Mesendoderm (in vitro differentiated cells): ENCODE measurements at regions not wholly inside any gene's neighbourhood (a gene's known extent, or its start where the extent isn't known, plus 50 kb on each side); places are given as distances from the start of the nearest gene placed in this dataset.

Experiments
- DNase-seq: peaks from one replicate; pipeline ENCODE4 v3.0.0; 2013
- H2AK5ac ChIP-seq: 2 replicates; pipeline ENCODE4 v1.6.1; 2013; ENCODE audit warnings: low read length, inconsistent platforms
- H2BK120ac ChIP-seq: 2 replicates; pipeline ENCODE4 v1.6.1; 2013; ENCODE audit warnings: low read depth, mild to moderate bottlenecking, low read length, moderate library complexity, mixed read lengths
- H2BK15ac ChIP-seq: replicated peaks from 2 replicates; pipeline ENCODE4 v1.6.1; 2013; ENCODE audit warnings: low read depth, mild to moderate bottlenecking, moderate library complexity
- H2BK5ac ChIP-seq: 2 replicates; pipeline ENCODE4 v1.6.1; 2013; ENCODE audit warnings: low read length, inconsistent platforms
- H3K18ac ChIP-seq: 2 replicates; pipeline ENCODE4 v1.6.1; 2013; ENCODE audit warnings: mild to moderate bottlenecking, low read length, mixed read lengths
- H3K23ac ChIP-seq: one replicate; pipeline ENCODE4 v1.6.1; 2013; ENCODE audit warnings: low read length
- H3K27ac ChIP-seq: 2 replicates; pipeline ENCODE4 v1.5.1; 2013; ENCODE audit warnings: low read depth, mild to moderate bottlenecking, inconsistent platforms, low read length, moderate library complexity
- H3K27me3 ChIP-seq: 2 replicates; pipeline ENCODE4 v1.6.1; 2013; ENCODE audit warnings: low read length, control low read depth, mild to moderate bottlenecking, inconsistent platforms; ENCODE audit not compliant: insufficient read depth, poor library complexity
- H3K36me3 ChIP-seq: 2 replicates; pipeline ENCODE4 v1.6.1; 2013; ENCODE audit warnings: low read length, inconsistent platforms; ENCODE audit not compliant: control insufficient read depth, insufficient read depth
- H3K4ac ChIP-seq: one replicate; pipeline ENCODE4 v1.6.1; 2013; ENCODE audit warnings: low read depth, mild to moderate bottlenecking, low read length, moderate library complexity
- H3K4me1 ChIP-seq: 2 replicates; pipeline ENCODE4 v1.6.1; 2013; ENCODE audit warnings: low read depth, low read length, inconsistent platforms; ENCODE audit not compliant: control insufficient read depth
- H3K4me2 ChIP-seq: 2 replicates; pipeline ENCODE4 v1.6.1; 2013; ENCODE audit warnings: low read length
- H3K4me3 ChIP-seq: 2 replicates; pipeline ENCODE4 v1.5.1; 2013; ENCODE audit warnings: mild to moderate bottlenecking, low read length
- H3K56ac ChIP-seq: one replicate; pipeline ENCODE4 v1.6.1; 2013; ENCODE audit warnings: low read length
- H3K79me1 ChIP-seq: 2 replicates; pipeline ENCODE4 v1.6.1; 2013; ENCODE audit warnings: low read length, inconsistent platforms
- H3K79me2 ChIP-seq: 2 replicates; pipeline ENCODE4 v1.6.1; 2013; ENCODE audit warnings: mild to moderate bottlenecking, low read length; ENCODE audit not compliant: control insufficient read depth, insufficient read depth
- H3K9ac ChIP-seq: 2 replicates; pipeline ENCODE4 v1.6.1; 2013; ENCODE audit warnings: low read length, inconsistent platforms
- H4K5ac ChIP-seq: one replicate; pipeline ENCODE4 v1.6.1; 2013; ENCODE audit warnings: low read length
- H4K8ac ChIP-seq: one replicate; pipeline ENCODE4 v1.6.1; 2013; ENCODE audit warnings: low read depth, mild to moderate bottlenecking, control low read depth, low read length, moderate library complexity
- WGBS: extraction: QIAGEN DNeasy Blood & Tissue Kit; methylation state at CpG from one replicate; pipeline ENCODE4 v1.1.7; 2013; ENCODE audit warnings: low lambda C conversion rate, missing lambda C conversion rate; ENCODE audit not compliant: insufficient coverage; ENCODE audit errors: extremely low coverage; 5-methylcytosine and 5-hydroxymethylcytosine counted together

DNA sequence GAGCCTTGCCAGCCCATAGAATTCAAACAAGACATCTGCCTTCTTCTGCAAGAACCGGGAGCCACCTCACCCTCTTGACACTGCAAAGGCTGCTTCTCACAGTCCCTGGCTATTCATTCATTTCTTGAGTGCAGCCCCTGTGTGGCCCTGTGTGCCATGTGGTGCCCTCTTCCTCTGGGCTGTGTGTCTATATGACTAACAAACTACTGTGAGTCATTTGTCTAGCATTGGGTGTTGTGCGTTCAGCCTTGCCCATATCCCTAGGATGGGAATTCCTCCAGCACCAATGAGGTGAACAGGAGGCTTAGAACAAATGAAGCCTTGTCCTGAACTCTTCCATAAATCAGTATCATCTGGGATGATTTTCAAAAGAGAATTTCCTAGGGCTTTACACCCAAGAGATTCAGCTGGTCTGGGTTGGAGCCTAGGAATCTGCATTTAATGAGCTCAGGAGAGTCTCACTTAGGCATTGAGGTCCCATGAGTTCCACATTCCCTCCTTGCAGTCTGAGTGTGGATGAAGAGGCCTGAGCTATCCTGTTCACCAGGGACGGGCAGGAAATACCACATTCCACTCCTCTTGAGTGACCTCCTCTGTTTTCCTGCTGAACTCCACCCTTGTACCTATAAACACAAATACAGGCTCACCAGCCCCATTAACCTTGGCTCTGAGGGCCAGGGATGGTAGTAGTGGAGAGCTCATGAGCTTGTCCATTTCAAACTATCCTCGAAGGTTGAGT lies 308.7 kb upstream of the N4BP1 start:
- no peak overlapping the region for H2BK15ac ChIP-seq
- H3K4me1 ChIP-seq = no peaks in the 10 kb centered on the region
- H2BK120ac ChIP-seq = no peak overlapping the region
- H3K4me2 ChIP-seq = no peak overlapping the region
- no peak overlapping the region for H3K4ac ChIP-seq
- no peak overlapping the region for H2AK5ac ChIP-seq
- H3K36me3 ChIP-seq = no peaks in the 10 kb centered on the region
- WGBS = no CpG with 5 or more reads among the region's 4 CpGs
- no peak overlapping the region for H3K23ac ChIP-seq
- no peak overlapping the region for H4K5ac ChIP-seq
- no peak overlapping the region for H3K4me3 ChIP-seq
- H4K8ac ChIP-seq = no peak overlapping the region
- H3K79me1 ChIP-seq = no peaks in the 10 kb centered on the region
- H3K79me2 ChIP-seq = no peaks in the 10 kb centered on the region
- DNase-seq = peak; percentile 65
- no peak overlapping the region for H3K9ac ChIP-seq
- no peaks in the 10 kb centered on the region for H3K27me3 ChIP-seq
- H2BK5ac ChIP-seq = no peak overlapping the region
- no peak overlapping the region for H3K56ac ChIP-seq
- no peak overlapping the region for H3K27ac ChIP-seq
- no peak overlapping the region for H3K18ac ChIP-seq

DNA sequence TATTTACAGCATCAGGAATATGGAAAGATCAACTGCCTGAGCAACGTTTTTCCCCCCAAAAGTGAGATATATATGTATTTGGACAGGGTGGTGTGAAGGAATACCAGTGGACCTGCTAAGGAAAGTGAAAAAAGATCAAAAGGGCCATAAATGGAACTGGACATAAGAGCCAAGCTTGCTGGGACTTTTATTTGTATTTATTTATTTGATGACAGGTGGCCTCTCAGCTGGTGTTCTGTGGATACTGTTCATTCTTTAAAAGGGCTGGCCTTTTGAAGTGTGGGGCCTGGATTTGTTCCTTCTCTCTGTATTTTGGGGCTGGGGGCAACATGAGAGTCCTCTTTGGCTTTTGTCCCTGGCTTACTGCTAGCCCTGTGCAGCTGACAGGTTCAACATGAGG lies 306.6 kb upstream of the N4BP1 start:
- Histone ChIP-seq H3K4me1 (no peaks in the 10 kb centered on the region), H3K4ac (no peak overlapping the region), H2BK5ac (no peak overlapping the region), H2AK5ac (no peak overlapping the region), H4K5ac (no peak overlapping the region), H3K79me2 (no peaks in the 10 kb centered on the region), H3K27ac (no peak overlapping the region), H2BK15ac (no peak overlapping the region), H4K8ac (no peak overlapping the region), H3K79me1 (no peaks in the 10 kb centered on the region), H3K36me3 (no peaks in the 10 kb centered on the region), H3K23ac (no peak overlapping the region), H3K4me3 (no peak overlapping the region), H3K4me2 (no peak overlapping the region), H3K56ac (no peak overlapping the region), H2BK120ac (no peak overlapping the region), H3K18ac (no peak overlapping the region), H3K27me3 (no peaks in the 10 kb centered on the region), H3K9ac (no peak overlapping the region)
- DNase-seq = no peak
- WGBS = no CpG with 5 or more reads among the region's 1 CpG

DNA sequence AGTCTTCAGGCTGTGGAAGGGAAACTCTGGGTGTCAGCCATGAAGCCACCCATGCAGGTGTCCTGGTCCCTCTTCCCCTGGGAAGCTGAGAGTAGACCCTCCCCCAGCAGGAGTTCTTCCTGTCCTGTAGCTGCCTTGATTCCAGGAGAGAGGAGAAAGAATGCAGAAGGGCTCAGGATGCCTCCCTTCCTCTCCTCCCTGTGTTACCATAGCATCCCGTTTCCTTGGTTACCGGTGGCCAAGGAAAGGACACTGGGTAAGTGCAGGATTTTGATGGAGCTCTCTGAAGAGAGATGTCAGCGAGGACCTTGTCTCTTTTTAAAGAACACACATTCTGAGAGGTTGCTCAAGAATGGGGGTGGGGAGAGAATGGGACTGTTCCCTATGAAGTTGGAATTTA lies 304.1 kb upstream of the N4BP1 start:
- Histone ChIP-seq H4K8ac (no peak overlapping the region), H2AK5ac (no peak overlapping the region), H2BK5ac (no peak overlapping the region), H4K5ac (no peak overlapping the region), H3K9ac (no peak overlapping the region), H3K4ac (no peak overlapping the region), H2BK15ac (no peak overlapping the region), H3K4me3 (no peak overlapping the region), H3K4me1 (no peaks in the 10 kb centered on the region), H3K27me3 (no peaks in the 10 kb centered on the region), H3K79me2 (no peaks in the 10 kb centered on the region), H3K23ac (no peak overlapping the region), H3K27ac (no peak overlapping the region), H3K18ac (no peak overlapping the region), H2BK120ac (no peak overlapping the region), H3K4me2 (no peak overlapping the region), H3K56ac (no peak overlapping the region), H3K36me3 (no peaks in the 10 kb centered on the region), H3K79me1 (no peaks in the 10 kb centered on the region)
- WGBS = no CpG with 5 or more reads among the region's 3 CpGs
- DNase-seq = peak; percentile 86

GRCh38 chr16:48913384-48913783 lies 303.4 kb upstream of the N4BP1 start:
- no peak overlapping the region for H3K18ac ChIP-seq
- no peak overlapping the region for H2BK15ac ChIP-seq
- H3K27me3 ChIP-seq = no peaks in the 10 kb centered on the region
- H3K36me3 ChIP-seq = no peaks in the 10 kb centered on the region
- no peak overlapping the region for H3K4ac ChIP-seq
- WGBS = no CpG with 5 or more reads among the region's 4 CpGs
- H3K9ac ChIP-seq = no peak overlapping the region
- DNase-seq = no peak
- H2BK120ac ChIP-seq = no peak overlapping the region
- H3K79me1 ChIP-seq = no peaks in the 10 kb centered on the region
- H4K8ac ChIP-seq = no peak overlapping the region
- H3K23ac ChIP-seq = no peak overlapping the region
- H3K4me1 ChIP-seq = no peaks in the 10 kb centered on the region
- H3K27ac ChIP-seq = no peak overlapping the region
- H2BK5ac ChIP-seq = no peak overlapping the region
- H3K4me3 ChIP-seq = no peak overlapping the region
- no peaks in the 10 kb centered on the region for H3K79me2 ChIP-seq
- no peak overlapping the region for H3K4me2 ChIP-seq
- H3K56ac ChIP-seq = no peak overlapping the region
- no peak overlapping the region for H4K5ac ChIP-seq
- H2AK5ac ChIP-seq = no peak overlapping the region

- Histone ChIP-seq H3K27me3 (no peaks in the 10 kb centered on the region), H3K56ac (no peak overlapping the region), H2AK5ac (no peak overlapping the region), H3K4me3 (no peak overlapping the region), H2BK5ac (no peak overlapping the region), H3K79me1 (no peaks in the 10 kb centered on the region), H2BK120ac (no peak overlapping the region), H3K4me1 (no peaks in the 10 kb centered on the region), H4K8ac (no peak overlapping the region), H3K4me2 (no peak overlapping the region), H2BK15ac (no peak overlapping the region), H3K23ac (no peak overlapping the region), H4K5ac (no peak overlapping the region), H3K36me3 (no peaks in the 10 kb centered on the region), H3K27ac (no peak overlapping the region), H3K18ac (no peak overlapping the region), H3K4ac (no peak overlapping the region), H3K9ac (no peak overlapping the region), H3K79me2 (no peaks in the 10 kb centered on the region)
- WGBS = no CpG with 5 or more reads among the region's 3 CpGs
- DNase-seq = peak; percentile 65
Measured at GRCh38 chr16:48912360-48912759, 302.4 kb upstream of the N4BP1 start.

DNA sequence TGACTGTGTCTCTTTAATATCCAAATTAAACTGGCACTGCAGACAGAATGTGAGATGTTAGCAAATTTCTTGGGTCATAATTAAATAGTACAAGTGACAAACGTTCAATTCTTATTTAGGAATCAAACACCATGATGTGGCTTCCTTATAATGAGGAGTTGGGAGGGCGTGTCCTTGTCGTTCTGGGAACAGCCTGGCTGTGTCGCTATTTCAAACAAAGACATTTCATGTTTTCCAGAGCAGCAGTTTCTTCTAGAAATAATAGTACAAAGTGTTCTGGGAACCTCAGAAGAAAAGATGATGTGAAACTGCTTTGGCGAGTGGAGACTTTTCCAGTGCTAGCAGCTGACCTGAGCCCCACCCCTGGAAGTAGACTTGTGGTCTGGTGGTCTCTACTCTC lies 301.7 kb upstream of the N4BP1 start:
- no peak overlapping the region for H2BK5ac ChIP-seq
- no peak for DNase-seq
- no peak overlapping the region for H2BK15ac ChIP-seq
- no peak overlapping the region for H3K23ac ChIP-seq
- H3K4me3 ChIP-seq = no peak overlapping the region
- no peak overlapping the region for H4K8ac ChIP-seq
- no peaks in the 10 kb centered on the region for H3K36me3 ChIP-seq
- no peak overlapping the region for H3K18ac ChIP-seq
- H3K56ac ChIP-seq = no peak overlapping the region
- H3K4me1 ChIP-seq = no peaks in the 10 kb centered on the region
- H3K27me3 ChIP-seq = no peaks in the 10 kb centered on the region
- no peak overlapping the region for H2BK120ac ChIP-seq
- no peaks in the 10 kb centered on the region for H3K79me1 ChIP-seq
- no peak overlapping the region for H3K27ac ChIP-seq
- no peak overlapping the region for H3K4ac ChIP-seq
- H3K79me2 ChIP-seq = no peaks in the 10 kb centered on the region
- no peak overlapping the region for H4K5ac ChIP-seq
- H3K9ac ChIP-seq = no peak overlapping the region
- H2AK5ac ChIP-seq = no peak overlapping the region
- WGBS = no CpG with 5 or more reads among the region's 5 CpGs
- H3K4me2 ChIP-seq = no peak overlapping the region
